ENCODE measurements at regions not wholly inside any gene's neighbourhood (a gene's known extent, or its start where the extent isn't known, plus 50 kb on each side); places are given as distances from the start of the nearest gene placed in this dataset.

- DNase-seq (ENCODE audit: low read depth in 2 of 2), result no peak
Measured at GRCh38 chr7:50166997-50167965, 74.2 kb upstream of the ZPBP start.

GRCh38 chr7:50164559-50165170 is 71.6 kb upstream of the ZPBP start:
- DNase-seq (ENCODE audit: low read depth in 2 of 2), result no peak

- no peak for DNase-seq (ENCODE audit: low read depth in 2 of 2)
Measured at GRCh38 chr7:50160206-50160605, 67.2 kb upstream of the ZPBP start.

- DNase-seq (ENCODE audit: low read depth in 2 of 2), result no peak
Measured at GRCh38 chr7:50159154-50159553, 66.1 kb upstream of the ZPBP start.

GRCh38 chr7:50156706-50157105 is 63.7 kb upstream of the ZPBP start:
- no peak for DNase-seq (ENCODE audit: low read depth in 2 of 2)

GRCh38 chr7:50156163-50156562 is 63.1 kb upstream of the ZPBP start:
- no peak for DNase-seq (ENCODE audit: low read depth in 2 of 2)

- no peak for DNase-seq (ENCODE audit: low read depth in 2 of 2)
Measured at GRCh38 chr7:50155755-50156154, 62.7 kb upstream of the ZPBP start.

GRCh38 chr7:50153995-50154394 is 60.9 kb upstream of the ZPBP start:
- DNase-seq (ENCODE audit: low read depth in 2 of 2), result no peak

- DNase-seq (ENCODE audit: low read depth in 2 of 2), result no peak
Measured at GRCh38 chr7:50153148-50153547, 60.1 kb upstream of the ZPBP start.

GRCh38 chr7:50152486-50152885 is 59.4 kb upstream of the ZPBP start:
- DNase-seq (ENCODE audit: low read depth in 2 of 2), result no peak

GRCh38 chr7:50151661-50152060 is 58.6 kb upstream of the ZPBP start:
- DNase-seq (ENCODE audit: low read depth in 2 of 2), result no peak

- no peak for DNase-seq (ENCODE audit: low read depth in 2 of 2)
Measured at GRCh38 chr7:50151001-50151400, 58.0 kb upstream of the ZPBP start.

GRCh38 chr7:50149369-50149768 is 56.3 kb upstream of the ZPBP start:
- no peak for DNase-seq (ENCODE audit: low read depth in 2 of 2)

- DNase-seq (ENCODE audit: low read depth in 2 of 2), result no peak
Measured at GRCh38 chr7:50147951-50148808, 55.1 kb upstream of the ZPBP start.

- no peak for DNase-seq (ENCODE audit: low read depth in 2 of 2)
Measured at GRCh38 chr7:50146692-50147091, 53.6 kb upstream of the ZPBP start.

- no peak for DNase-seq (ENCODE audit: low read depth in 2 of 2)
Measured at GRCh38 chr7:50145801-50146338, 52.8 kb upstream of the ZPBP start.

- DNase-seq (ENCODE audit: low read depth in 2 of 2), result no peak
Measured at GRCh38 chr7:50145226-50145625, 52.2 kb upstream of the ZPBP start.
